Esophagus muscularis mucosa (tissue), 4 donors: ENCODE measurements at regions not wholly inside any gene's neighbourhood (a gene's known extent, or its start where the extent isn't known, plus 50 kb on each side); places are given as distances from the start of the nearest gene placed in this dataset.
A peak's percentile ranks its signal among the peaks of the same experiment; 100 is the strongest.

ENCODE experiments used
- DNase-seq: peaks from one replicate; pipeline ENCODE4 v3.0.0-alpha.2; 2017; ENCODE audit errors: extremely low spot score
- H3K27ac ChIP-seq, 4 donors: fragments of 200-600 bp; sonication (generic); replicated peaks in 1 of 4; 1 replicate in 3 of 4; 2 replicates in 1 of 4; pipeline ENCODE4 v1.5.1; 2016 to 2019; ENCODE audit warnings: mild to moderate bottlenecking in 1 of 4
- H3K27me3 ChIP-seq, 4 donors: fragments of 200-600 bp; sonication (generic); one replicate each; pipeline versions ENCODE4 v1.5.1 to v1.6.0; 2016 to 2019
- H3K36me3 ChIP-seq, 4 donors: fragments of 200-600 bp; sonication (generic); one replicate each; pipeline ENCODE4 v1.5.1; 2016 to 2019
- H3K4me1 ChIP-seq, 4 donors: fragments of 200-600 bp; sonication (generic); one replicate each; pipeline ENCODE4 v1.5.1; 2016 to 2019
- H3K4me3 ChIP-seq, 4 donors: fragments of 200-600 bp; sonication (generic); 1 replicate in 2 of 4; 2 replicates in 2 of 4; pipeline ENCODE4 v1.5.1; 2016 to 2019; ENCODE audit warnings: mild to moderate bottlenecking in 4 of 4, moderate library complexity in 1 of 4
- H3K9me3 ChIP-seq, 4 donors: fragments of 200-600 bp; sonication (generic); 1 replicate in 3 of 4; 2 replicates in 1 of 4; pipeline ENCODE4 v1.5.1; 2016 to 2019
- CTCF ChIP-seq, 3 experiments: fragments of 200-600 bp in 2 of 3; fragments of 450-650 bp in 1 of 3; sonication (generic) in 2 of 3; IDR thresholded peaks; one replicate each; pipeline ENCODE4 v1.5.1; 2017 to 2019; ENCODE audit warnings: antibody characterized with exemption in 3 of 3, mild to moderate bottlenecking in 2 of 3, moderate library complexity in 1 of 3
- EP300 ChIP-seq: sonication (generic); formaldehyde crosslinking; IDR thresholded peaks from one replicate; pipeline ENCODE4 v1.6.1; 2017; ENCODE audit warnings: antibody characterized with exemption
- POLR2A ChIP-seq: fragments of 450-650 bp; IDR thresholded peaks from one replicate; pipeline ENCODE4 v1.6.1; 2017; ENCODE audit warnings: antibody characterized with exemption, moderate library complexity, mild to moderate bottlenecking, low read depth
- POLR2AphosphoS5 ChIP-seq, 2 donors: sonication (generic); formaldehyde crosslinking; IDR thresholded peaks; one replicate each; pipeline ENCODE4 v1.6.1; 2017; ENCODE audit warnings: antibody characterized with exemption in 2 of 2
- WGBS: methylation state at CpG from one replicate; pipeline ENCODE4 v1.1.5; 2018; 5-methylcytosine and 5-hydroxymethylcytosine counted together
- intact Hi-C: fragments of 100-400 bp; cut with DNase I; formaldehyde crosslinking; loops from one replicate; pipeline ENCODE4 v1.15.1; 2023

GRCh38 chr14:66404051-66404545 lies 82.1 kb upstream of the CCDC196 start:
- H3K27ac ChIP-seq = no peak overlapping the region
- TF ChIP-seq EP300 (no peak), POLR2A (no peak), POLR2AphosphoS5 (IDR thresholded peaks at IDR 0.05) (no peak), CTCF (IDR thresholded peaks at IDR 0.05) (no peak)
- no peaks in the 10 kb centered on the region for H3K4me1 ChIP-seq
- intact Hi-C loops = no loop called here
- H3K4me3 ChIP-seq = no peak overlapping the region
- no peak for DNase-seq
- no peaks in the 10 kb centered on the region for H3K9me3 ChIP-seq
- H3K36me3 ChIP-seq = no peaks in the 10 kb centered on the region
- WGBS = 88% methylated on average over 3 of the region's 3 CpGs
- no peaks in the 10 kb centered on the region for H3K27me3 ChIP-seq

GRCh38 chr14:66405158-66405557 lies 81.0 kb upstream of the CCDC196 start:
- no peak overlapping the region for H3K27ac ChIP-seq
- H3K27me3 ChIP-seq = no peaks in the 10 kb centered on the region
- 81% methylated on average over 1 of the region's 1 CpG for WGBS
- H3K36me3 ChIP-seq = no peaks in the 10 kb centered on the region
- intact Hi-C loops = no loop called here
- H3K4me3 ChIP-seq = no peak overlapping the region
- TF ChIP-seq POLR2AphosphoS5 (IDR thresholded peaks at IDR 0.05) (no peak), CTCF (IDR thresholded peaks at IDR 0.05) (no peak), POLR2A (no peak), EP300 (no peak)
- H3K9me3 ChIP-seq = no peaks in the 10 kb centered on the region
- peak; percentile 37 for DNase-seq
- no peaks in the 10 kb centered on the region for H3K4me1 ChIP-seq

- no peak for DNase-seq
- H3K4me3 ChIP-seq = no peak overlapping the region
- H3K27me3 ChIP-seq = no peaks in the 10 kb centered on the region
- H3K27ac ChIP-seq = no peak overlapping the region
- H3K4me1 ChIP-seq = no peaks in the 10 kb centered on the region
- no peaks in the 10 kb centered on the region for H3K36me3 ChIP-seq
- intact Hi-C loops = no loop called here
- no peaks in the 10 kb centered on the region for H3K9me3 ChIP-seq
- TF ChIP-seq POLR2A (no peak), CTCF (IDR thresholded peaks at IDR 0.05) (no peak), EP300 (no peak), POLR2AphosphoS5 (IDR thresholded peaks at IDR 0.05) (no peak)
These were observed 72.3 kb upstream of the CCDC196 start for GRCh38 chr14:66413901-66414300.

DNA sequence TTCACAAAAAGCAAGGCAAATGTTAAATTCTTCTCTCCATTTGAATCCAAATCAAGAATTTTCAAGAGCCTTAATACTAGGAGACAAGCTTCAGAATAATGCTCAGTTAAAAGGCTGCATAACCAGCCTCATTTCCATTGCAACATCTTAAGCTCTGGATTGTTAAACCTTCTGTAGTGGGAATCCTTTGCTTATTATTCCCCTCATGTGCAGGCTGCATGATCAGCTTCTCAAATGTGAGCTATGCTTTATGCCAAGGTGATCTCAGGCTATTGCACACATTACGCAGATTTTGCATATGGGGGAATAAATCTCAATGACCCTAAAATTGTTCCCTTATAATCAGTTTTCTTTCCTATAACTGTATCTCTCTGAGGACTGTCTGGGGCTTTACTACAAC lies 71.7 kb upstream of the CCDC196 start:
- Histone ChIP-seq H3K27ac (no peak overlapping the region), H3K27me3 (no peaks in the 10 kb centered on the region), H3K4me3 (no peak overlapping the region), H3K4me1 (no peaks in the 10 kb centered on the region), H3K9me3 (no peaks in the 10 kb centered on the region), H3K36me3 (no peaks in the 10 kb centered on the region)
- no peak for DNase-seq
- WGBS = 100% methylated on average over 1 of the region's 1 CpG
- TF ChIP-seq POLR2A = no peak
- no peak for TF ChIP-seq CTCF (IDR thresholded peaks at IDR 0.05)
- TF ChIP-seq EP300 = no peak
- TF ChIP-seq POLR2AphosphoS5 (IDR thresholded peaks at IDR 0.05) = no peak
- intact Hi-C loops = no loop called here

GRCh38 chr14:66420251-66421006 lies 65.7 kb upstream of the CCDC196 start:
- Histone ChIP-seq H3K27ac (no peak overlapping the region), H3K9me3 (no peaks in the 10 kb centered on the region), H3K4me3 (no peak overlapping the region), H3K4me1 (no peaks in the 10 kb centered on the region), H3K36me3 (no peaks in the 10 kb centered on the region), H3K27me3 (no peaks in the 10 kb centered on the region)
- no peak for TF ChIP-seq POLR2A
- TF ChIP-seq CTCF (IDR thresholded peaks at IDR 0.05) = no peak
- no peak for TF ChIP-seq EP300
- no peak for TF ChIP-seq POLR2AphosphoS5 (IDR thresholded peaks at IDR 0.05)
- DNase-seq = no peak
- intact Hi-C loops = no loop called here
- WGBS = 86% methylated on average over 2 of the region's 2 CpGs
